ENCODE measurements at regions not wholly inside any gene's neighbourhood (a gene's known extent, or its start where the extent isn't known, plus 50 kb on each side); places are given as distances from the start of the nearest gene placed in this dataset.

DNA sequence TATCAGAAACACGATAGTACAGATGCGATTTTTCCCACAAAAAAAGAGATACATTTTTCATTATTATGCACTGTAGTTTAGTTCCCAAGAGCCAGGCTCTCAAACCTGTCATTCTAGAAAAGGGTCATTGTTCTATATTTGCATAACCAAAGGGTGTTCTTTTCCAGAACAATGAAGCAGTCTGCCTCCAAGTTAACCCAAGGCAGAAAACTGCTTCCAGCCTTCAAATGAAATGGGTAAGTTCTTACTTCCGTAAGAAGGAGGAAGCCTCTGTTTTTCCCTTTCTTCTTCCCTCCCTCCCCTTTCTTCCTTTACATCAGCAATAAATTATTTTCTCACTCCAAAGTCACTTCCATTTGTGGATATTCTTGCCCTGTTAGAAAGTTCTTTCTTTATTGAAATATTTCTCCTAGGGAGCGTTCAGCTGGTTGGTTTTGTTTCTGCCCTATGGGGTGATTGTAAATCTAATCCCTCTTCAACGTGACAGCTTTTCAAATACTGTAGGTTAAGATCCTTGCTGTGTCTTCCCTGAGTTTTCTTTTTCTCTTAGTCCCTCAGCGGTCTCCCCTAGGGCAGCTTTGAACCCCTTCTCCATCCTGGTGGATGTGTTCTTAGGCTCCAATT lies 77.3 kb upstream of the PTGFRN start:
- WGBS, result 90% methylated on average over 6 of the region's 6 CpGs
- Histone ChIP-seq H3K27me3 (ENCODE audit: control insufficient read depth in 2 of 2, insufficient read depth in 1 of 2, low read length in 1 of 2) (no peaks in the 10 kb centered on the region), H3K36me3 (ENCODE audit: control insufficient read depth in 2 of 2, insufficient read depth in 2 of 2, low read length in 1 of 2) (no peaks in the 10 kb centered on the region), H3K4me1 (ENCODE audit: control insufficient read depth in 2 of 2, insufficient read depth in 2 of 2, low read length in 2 of 2) (peaks cover 0 to 4% of the 10 kb centered on the region in 2 donors), H3K9me3 (ENCODE audit: control insufficient read depth in 2 of 2, insufficient read depth in 1 of 2, low read length in 1 of 2) (no peaks in the 10 kb centered on the region), H3K4me3 (ENCODE audit: low read length in 2 of 2) (no peak overlapping the region), H3K27ac (ENCODE audit: low read depth in 1 of 2, low read length in 1 of 2) (no peak overlapping the region)
- no peak for DNase-seq (ENCODE audit: low read depth in 6 of 9, low spot score in 9 of 9)

DNA sequence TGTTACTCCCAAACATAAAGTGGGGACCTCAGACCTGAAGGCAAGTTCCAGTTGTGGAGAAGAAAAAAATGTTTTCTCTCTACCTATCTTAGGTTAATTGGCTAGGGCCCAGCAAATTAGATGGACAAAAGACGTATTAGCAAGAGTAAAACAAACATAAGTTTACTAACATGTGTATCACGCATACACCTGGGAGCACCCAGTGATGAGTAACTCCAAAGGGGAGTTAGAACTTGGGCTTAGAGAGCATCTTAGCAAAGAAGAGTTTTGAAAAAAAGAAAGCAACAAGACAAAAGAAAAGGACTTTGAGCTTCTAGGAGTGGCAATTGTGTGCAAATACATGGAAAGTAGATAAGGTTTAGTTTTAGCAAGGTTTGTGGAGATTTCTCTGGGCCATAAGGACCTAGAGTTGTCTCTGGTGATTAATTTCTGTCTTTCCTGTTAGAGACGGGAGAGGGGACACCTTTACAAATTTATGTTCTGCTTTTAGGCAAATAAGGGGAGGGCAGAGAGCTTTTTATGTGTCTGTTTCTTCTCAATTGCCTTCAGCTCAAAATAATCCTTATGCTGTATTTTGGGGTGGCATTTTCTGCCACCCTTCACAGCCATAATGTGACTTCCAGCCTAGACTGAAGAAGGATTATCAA lies 76.7 kb upstream of the PTGFRN start:
- H3K9me3 ChIP-seq (ENCODE audit: control insufficient read depth in 2 of 2, insufficient read depth in 1 of 2, low read length in 1 of 2), result no peaks in the 10 kb centered on the region
- H3K4me1 ChIP-seq (ENCODE audit: control insufficient read depth in 2 of 2, insufficient read depth in 2 of 2, low read length in 2 of 2), result peaks cover 0 to 4% of the 10 kb centered on the region in 2 donors
- no peak overlapping the region for H3K4me3 ChIP-seq (ENCODE audit: low read length in 2 of 2)
- no peak overlapping the region for H3K27ac ChIP-seq (ENCODE audit: low read depth in 1 of 2, low read length in 1 of 2)
- H3K36me3 ChIP-seq (ENCODE audit: control insufficient read depth in 2 of 2, insufficient read depth in 2 of 2, low read length in 1 of 2), result no peaks in the 10 kb centered on the region
- whole genome bisulfite sequencing, result 90% methylated on average over 3 of the region's 3 CpGs
- DNase-seq (ENCODE audit: low read depth in 6 of 9, low spot score in 9 of 9), result no peak
- H3K27me3 ChIP-seq (ENCODE audit: control insufficient read depth in 2 of 2, insufficient read depth in 1 of 2, low read length in 1 of 2), result no peaks in the 10 kb centered on the region

DNA sequence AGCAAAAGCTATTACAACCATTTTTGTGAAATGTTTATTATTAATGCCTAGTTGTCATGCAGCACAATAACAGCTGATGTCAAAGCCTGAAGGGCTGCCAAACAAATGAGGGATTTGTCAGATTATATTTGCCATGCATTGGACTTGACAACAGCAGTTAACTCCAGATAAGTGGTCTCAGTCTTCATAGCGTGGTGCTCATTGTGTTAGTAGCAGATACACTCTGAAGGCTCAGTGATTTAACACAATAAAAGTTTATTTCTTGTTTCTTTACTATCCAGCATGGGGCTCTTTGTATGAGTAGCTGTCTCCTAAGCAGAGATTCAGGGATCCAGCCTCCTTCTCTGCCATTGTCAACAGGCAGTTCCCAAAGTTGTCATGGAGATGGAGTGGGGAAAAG lies 76.0 kb upstream of the PTGFRN start:
- no peaks in the 10 kb centered on the region for H3K9me3 ChIP-seq (ENCODE audit: control insufficient read depth in 2 of 2, insufficient read depth in 1 of 2, low read length in 1 of 2)
- DNase-seq (ENCODE audit: low read depth in 6 of 9, low spot score in 9 of 9), result no peak
- no peak overlapping the region for H3K4me3 ChIP-seq (ENCODE audit: low read length in 2 of 2)
- WGBS, result 99% methylated on average over 1 of the region's 1 CpG
- no peaks in the 10 kb centered on the region for H3K36me3 ChIP-seq (ENCODE audit: control insufficient read depth in 2 of 2, insufficient read depth in 2 of 2, low read length in 1 of 2)
- H3K27me3 ChIP-seq (ENCODE audit: control insufficient read depth in 2 of 2, insufficient read depth in 1 of 2, low read length in 1 of 2), result no peaks in the 10 kb centered on the region
- peaks cover 0 to 4% of the 10 kb centered on the region in 2 donors for H3K4me1 ChIP-seq (ENCODE audit: control insufficient read depth in 2 of 2, insufficient read depth in 2 of 2, low read length in 2 of 2)
- no peak overlapping the region for H3K27ac ChIP-seq (ENCODE audit: low read depth in 1 of 2, low read length in 1 of 2)

DNA sequence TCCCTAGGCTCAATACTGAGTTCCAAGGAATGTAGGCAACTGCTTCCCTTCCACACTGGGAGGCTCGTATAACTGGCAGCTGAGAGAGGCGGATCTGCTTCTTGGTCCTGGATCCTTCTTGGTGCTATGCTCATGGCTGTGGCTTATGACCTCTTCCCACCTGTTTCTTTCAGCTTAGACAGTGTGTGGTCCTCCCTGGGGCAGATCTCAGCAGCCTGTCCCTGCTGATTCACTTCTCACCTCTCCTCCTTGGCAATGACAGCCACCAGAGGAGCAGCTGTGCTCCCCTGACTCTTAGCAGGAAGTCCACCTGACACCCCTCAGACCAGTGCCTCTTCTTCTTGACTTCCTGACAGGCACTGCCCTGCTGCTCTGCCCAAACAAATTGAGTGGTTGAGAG lies 75.1 kb upstream of the PTGFRN start:
- Histone ChIP-seq H3K27ac (ENCODE audit: low read depth in 1 of 2, low read length in 1 of 2) (no peak overlapping the region), H3K36me3 (ENCODE audit: control insufficient read depth in 2 of 2, insufficient read depth in 2 of 2, low read length in 1 of 2) (no peaks in the 10 kb centered on the region), H3K9me3 (ENCODE audit: control insufficient read depth in 2 of 2, insufficient read depth in 1 of 2, low read length in 1 of 2) (no peaks in the 10 kb centered on the region), H3K27me3 (ENCODE audit: control insufficient read depth in 2 of 2, insufficient read depth in 1 of 2, low read length in 1 of 2) (no peaks in the 10 kb centered on the region), H3K4me3 (ENCODE audit: low read length in 2 of 2) (no peak overlapping the region), H3K4me1 (ENCODE audit: control insufficient read depth in 2 of 2, insufficient read depth in 2 of 2, low read length in 2 of 2) (peaks cover 0 to 4% of the 10 kb centered on the region in 2 donors)
- WGBS, result 100% methylated on average over 2 of the region's 2 CpGs
- DNase-seq (ENCODE audit: low read depth in 6 of 9, low spot score in 9 of 9), result no peak

DNA sequence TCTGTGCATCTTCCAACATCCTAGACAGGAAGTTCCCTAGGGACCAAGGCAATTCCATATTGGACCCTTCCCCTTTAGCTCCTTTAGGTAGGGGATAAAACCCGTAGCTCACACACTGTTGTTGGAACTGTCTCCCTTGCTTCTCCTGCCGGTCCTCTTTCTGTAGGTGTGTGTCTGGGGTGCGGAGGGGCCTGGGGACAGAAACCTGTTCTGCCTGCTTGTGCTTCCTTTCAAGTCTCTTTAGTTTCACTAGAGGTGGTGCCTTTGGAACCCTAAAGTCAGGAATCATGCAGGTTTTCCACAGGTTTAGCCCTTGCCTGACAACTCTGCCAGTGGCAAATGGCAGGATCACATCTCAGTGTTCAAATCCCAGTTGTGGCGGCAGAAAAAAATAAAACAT lies 74.6 kb upstream of the PTGFRN start:
- peaks cover 0 to 4% of the 10 kb centered on the region in 2 donors for H3K4me1 ChIP-seq (ENCODE audit: control insufficient read depth in 2 of 2, insufficient read depth in 2 of 2, low read length in 2 of 2)
- H3K9me3 ChIP-seq (ENCODE audit: control insufficient read depth in 2 of 2, insufficient read depth in 1 of 2, low read length in 1 of 2), result no peaks in the 10 kb centered on the region
- H3K36me3 ChIP-seq (ENCODE audit: control insufficient read depth in 2 of 2, insufficient read depth in 2 of 2, low read length in 1 of 2), result no peaks in the 10 kb centered on the region
- 99% methylated on average over 4 of the region's 4 CpGs for WGBS
- no peak overlapping the region for H3K4me3 ChIP-seq (ENCODE audit: low read length in 2 of 2)
- no peak for DNase-seq (ENCODE audit: low read depth in 6 of 9, low spot score in 9 of 9)
- no peaks in the 10 kb centered on the region for H3K27me3 ChIP-seq (ENCODE audit: control insufficient read depth in 2 of 2, insufficient read depth in 1 of 2, low read length in 1 of 2)
- no peak overlapping the region for H3K27ac ChIP-seq (ENCODE audit: low read depth in 1 of 2, low read length in 1 of 2)

DNA sequence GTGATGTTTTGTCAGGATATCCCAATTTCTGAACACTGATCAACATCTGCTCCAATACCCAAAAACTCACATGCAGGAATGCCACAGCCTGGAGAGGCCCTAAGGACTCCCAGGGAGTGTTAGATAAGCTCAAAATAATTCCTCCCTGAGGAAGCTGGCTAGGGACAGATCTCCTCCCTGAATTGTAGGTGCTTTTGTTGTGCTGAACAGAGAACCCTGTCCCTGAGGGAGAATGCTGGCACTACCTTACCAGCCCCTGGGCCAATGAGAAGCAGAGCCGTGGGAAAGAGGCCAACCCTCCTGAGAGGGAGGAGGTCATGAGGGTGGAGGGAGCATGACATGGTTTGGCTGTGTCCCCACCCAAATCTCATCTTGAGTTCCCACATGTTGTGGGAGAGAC lies 73.6 kb upstream of the PTGFRN start:
- Histone ChIP-seq H3K36me3 (ENCODE audit: control insufficient read depth in 2 of 2, insufficient read depth in 2 of 2, low read length in 1 of 2) (no peaks in the 10 kb centered on the region), H3K27me3 (ENCODE audit: control insufficient read depth in 2 of 2, insufficient read depth in 1 of 2, low read length in 1 of 2) (no peaks in the 10 kb centered on the region), H3K4me1 (ENCODE audit: control insufficient read depth in 2 of 2, insufficient read depth in 2 of 2, low read length in 2 of 2) (peaks cover 0 to 4% of the 10 kb centered on the region in 2 donors), H3K9me3 (ENCODE audit: control insufficient read depth in 2 of 2, insufficient read depth in 1 of 2, low read length in 1 of 2) (no peaks in the 10 kb centered on the region), H3K4me3 (ENCODE audit: low read length in 2 of 2) (no peak overlapping the region), H3K27ac (ENCODE audit: low read depth in 1 of 2, low read length in 1 of 2) (no peak overlapping the region)
- DNase-seq (ENCODE audit: low read depth in 6 of 9, low spot score in 9 of 9), result no peak
- WGBS, result 97% methylated on average over 1 of the region's 1 CpG

DNA sequence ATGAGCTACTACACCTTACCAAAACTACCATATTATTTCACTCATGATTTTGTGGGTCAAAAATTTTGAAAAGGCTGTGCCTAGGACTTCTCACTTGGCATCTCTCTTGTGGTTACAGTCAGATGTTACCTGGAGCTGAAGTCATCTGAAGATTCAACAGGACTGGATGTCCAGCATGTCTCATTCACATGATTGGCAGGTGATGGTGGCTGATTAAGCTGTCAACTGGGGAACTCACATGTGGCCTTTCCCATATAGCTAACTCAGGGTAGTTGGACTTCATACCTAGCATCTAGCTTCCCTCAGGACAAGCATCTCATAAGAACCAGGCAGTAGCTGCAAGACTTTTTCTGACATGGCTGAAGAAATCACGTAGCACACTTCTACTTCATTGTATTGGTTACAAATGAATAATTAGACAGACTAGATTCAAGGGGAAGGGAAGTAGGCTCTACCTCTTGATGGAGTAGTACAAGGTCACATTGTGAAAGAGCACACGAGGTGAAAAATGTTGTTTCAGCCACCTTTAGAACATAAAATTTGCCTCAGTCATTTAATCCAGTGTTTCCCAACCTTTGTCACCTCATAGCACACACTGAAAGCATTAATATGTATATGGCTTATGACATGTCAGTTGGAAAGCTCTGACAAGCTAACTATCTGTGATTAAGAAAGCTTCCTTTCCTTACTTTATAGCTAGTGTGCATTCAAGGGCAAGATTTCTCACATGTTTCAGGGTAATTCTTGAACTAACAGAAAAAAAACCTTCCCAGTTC lies 68.0 kb upstream of the PTGFRN start:
- Histone ChIP-seq H3K27me3 (ENCODE audit: control insufficient read depth in 2 of 2, insufficient read depth in 1 of 2, low read length in 1 of 2) (no peaks in the 10 kb centered on the region), H3K4me3 (ENCODE audit: low read length in 2 of 2) (no peak overlapping the region), H3K4me1 (ENCODE audit: control insufficient read depth in 2 of 2, insufficient read depth in 2 of 2, low read length in 2 of 2) (no peaks in the 10 kb centered on the region), H3K27ac (ENCODE audit: low read depth in 1 of 2, low read length in 1 of 2) (no peak overlapping the region), H3K36me3 (ENCODE audit: control insufficient read depth in 2 of 2, insufficient read depth in 2 of 2, low read length in 1 of 2) (no peaks in the 10 kb centered on the region), H3K9me3 (ENCODE audit: control insufficient read depth in 2 of 2, insufficient read depth in 1 of 2, low read length in 1 of 2) (no peaks in the 10 kb centered on the region)
- WGBS, result 93% methylated on average over 2 of the region's 2 CpGs
- DNase-seq (ENCODE audit: low read depth in 6 of 9, low spot score in 9 of 9), result no peak

DNA sequence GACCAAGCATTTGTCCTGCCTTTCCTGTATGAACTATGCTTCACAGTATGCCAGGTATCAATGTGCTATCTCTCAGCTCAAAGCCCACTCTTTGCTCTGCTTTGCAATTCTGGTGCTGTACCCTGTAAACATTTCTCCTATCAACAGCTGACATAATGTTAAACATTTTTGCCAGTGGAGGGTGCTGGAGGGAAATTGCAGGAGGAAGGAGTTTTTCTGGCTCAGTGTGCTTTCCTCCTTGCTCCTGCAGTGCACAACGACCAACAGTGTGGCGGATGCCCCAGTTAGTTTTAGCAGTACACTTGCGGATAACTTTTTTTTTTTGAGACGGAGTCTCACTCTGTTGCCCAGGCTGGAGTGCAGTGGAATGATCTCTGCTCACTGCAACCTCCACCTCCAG lies 67.1 kb upstream of the PTGFRN start:
- H3K27me3 ChIP-seq (ENCODE audit: control insufficient read depth in 2 of 2, insufficient read depth in 1 of 2, low read length in 1 of 2), result no peaks in the 10 kb centered on the region
- no peak overlapping the region for H3K4me3 ChIP-seq (ENCODE audit: low read length in 2 of 2)
- H3K27ac ChIP-seq (ENCODE audit: low read depth in 1 of 2, low read length in 1 of 2), result no peak overlapping the region
- no peaks in the 10 kb centered on the region for H3K9me3 ChIP-seq (ENCODE audit: control insufficient read depth in 2 of 2, insufficient read depth in 1 of 2, low read length in 1 of 2)
- no peak for DNase-seq (ENCODE audit: low read depth in 6 of 9, low spot score in 9 of 9)
- 92% methylated on average over 4 of the region's 4 CpGs for WGBS
- no peaks in the 10 kb centered on the region for H3K36me3 ChIP-seq (ENCODE audit: control insufficient read depth in 2 of 2, insufficient read depth in 2 of 2, low read length in 1 of 2)
- H3K4me1 ChIP-seq (ENCODE audit: control insufficient read depth in 2 of 2, insufficient read depth in 2 of 2, low read length in 2 of 2), result no peaks in the 10 kb centered on the region

DNA sequence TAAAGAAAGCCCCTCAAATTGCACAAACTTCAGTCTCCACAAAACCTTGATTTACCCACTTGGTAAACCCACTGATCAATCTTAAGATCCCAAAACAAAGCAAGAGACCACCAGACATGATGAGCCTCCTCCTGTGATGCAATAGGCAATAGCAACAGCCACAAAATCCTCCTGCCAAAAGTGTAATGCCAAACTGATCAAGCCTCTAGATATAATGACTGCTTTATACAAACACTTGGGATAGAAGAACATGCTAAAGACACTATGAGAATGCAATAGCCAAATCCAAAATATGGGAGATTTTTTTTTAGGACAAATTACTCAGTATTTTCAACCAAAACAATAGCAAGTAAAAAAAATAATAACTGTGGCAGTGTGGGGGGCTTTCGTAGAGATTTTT lies 64.9 kb upstream of the PTGFRN start:
- Histone ChIP-seq H3K9me3 (ENCODE audit: control insufficient read depth in 2 of 2, insufficient read depth in 1 of 2, low read length in 1 of 2) (no peaks in the 10 kb centered on the region), H3K27ac (ENCODE audit: low read depth in 1 of 2, low read length in 1 of 2) (no peak overlapping the region), H3K4me1 (ENCODE audit: control insufficient read depth in 2 of 2, insufficient read depth in 2 of 2, low read length in 2 of 2) (no peaks in the 10 kb centered on the region), H3K36me3 (ENCODE audit: control insufficient read depth in 2 of 2, insufficient read depth in 2 of 2, low read length in 1 of 2) (no peaks in the 10 kb centered on the region), H3K4me3 (ENCODE audit: low read length in 2 of 2) (no peak overlapping the region), H3K27me3 (ENCODE audit: control insufficient read depth in 2 of 2, insufficient read depth in 1 of 2, low read length in 1 of 2) (no peaks in the 10 kb centered on the region)
- 97% methylated on average over 1 of the region's 1 CpG for WGBS
- no peak for DNase-seq (ENCODE audit: low read depth in 6 of 9, low spot score in 9 of 9)

Measured in thymus (tissue), 11 donors.